ENCODE measurements at regions not wholly inside any gene's neighbourhood (a gene's known extent, or its start where the extent isn't known, plus 50 kb on each side); places are given as distances from the start of the nearest gene placed in this dataset.

- no peaks in the 10 kb centered on the region for H3K4me1 Mint-ChIP-seq
- H3K4me3 Mint-ChIP-seq, result no peak overlapping the region
- no peak overlapping the region for H3K27ac Mint-ChIP-seq
- H3K9me3 Mint-ChIP-seq, result peaks cover 3 to 6% of the 10 kb centered on the region in 2 donors
- no peaks in the 10 kb centered on the region for H3K27me3 Mint-ChIP-seq
- H3K36me3 Mint-ChIP-seq, result no peaks in the 10 kb centered on the region
- ATAC-seq (replicated peaks) (no peak), DNase-seq (no peak)
Observed at GRCh38 chr2:187274146-187274545, 173.9 kb downstream of the CALCRL start.

DNA sequence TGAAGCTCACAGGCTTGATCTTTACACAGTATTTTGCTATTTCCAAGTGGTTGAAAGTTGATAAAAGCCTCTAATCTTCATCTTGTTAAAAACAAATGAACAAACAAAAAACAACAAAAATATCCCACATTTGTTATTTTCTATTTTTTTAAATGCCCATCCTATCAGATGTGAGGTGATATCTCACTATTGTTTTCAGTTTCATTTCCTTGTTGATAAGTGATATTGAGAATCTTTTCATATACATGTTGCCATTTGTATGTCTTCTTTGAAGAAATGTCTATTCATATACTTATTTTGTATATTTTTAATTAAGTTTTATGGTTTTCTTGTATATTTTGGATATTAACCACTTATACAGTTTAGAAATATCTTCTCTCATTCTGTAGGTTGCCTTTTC is 175.8 kb downstream of the CALCRL start:
- DNase-seq, result no peak
- Mint-ChIP-seq H3K9me3 (peaks cover 0 to 3% of the 10 kb centered on the region in 2 donors), H3K4me3 (no peak overlapping the region), H3K4me1 (no peaks in the 10 kb centered on the region), H3K27ac (no peak overlapping the region), H3K36me3 (no peaks in the 10 kb centered on the region), H3K27me3 (no peaks in the 10 kb centered on the region)
- ATAC-seq (replicated peaks), result no peak

DNA sequence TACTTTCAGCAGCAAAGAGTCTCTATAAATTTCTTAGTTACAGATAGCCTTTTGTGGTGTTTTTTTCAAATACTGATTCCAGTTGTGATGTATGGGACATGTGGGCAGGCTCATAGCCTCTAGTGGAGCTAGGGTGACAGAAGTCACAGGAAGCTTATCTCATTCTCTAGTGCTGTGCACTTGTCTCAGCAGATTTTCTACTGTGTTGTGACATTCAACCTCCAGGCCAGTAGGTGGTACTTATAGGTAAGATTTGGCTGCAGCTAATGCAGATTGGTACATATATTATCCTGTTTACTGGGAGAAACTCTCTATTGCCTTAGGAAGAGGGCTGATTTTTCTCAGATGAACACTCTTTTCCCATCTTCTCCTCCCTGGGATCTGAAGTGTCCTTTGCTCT is 176.2 kb downstream of the CALCRL start:
- Mint-ChIP-seq H3K4me3 (no peak overlapping the region), H3K36me3 (no peaks in the 10 kb centered on the region), H3K27ac (no peak overlapping the region), H3K27me3 (no peaks in the 10 kb centered on the region), H3K4me1 (no peaks in the 10 kb centered on the region), H3K9me3 (peaks cover 0 to 3% of the 10 kb centered on the region in 2 donors)
- DNase-seq, result no peak
- no peak for ATAC-seq (replicated peaks)

DNA sequence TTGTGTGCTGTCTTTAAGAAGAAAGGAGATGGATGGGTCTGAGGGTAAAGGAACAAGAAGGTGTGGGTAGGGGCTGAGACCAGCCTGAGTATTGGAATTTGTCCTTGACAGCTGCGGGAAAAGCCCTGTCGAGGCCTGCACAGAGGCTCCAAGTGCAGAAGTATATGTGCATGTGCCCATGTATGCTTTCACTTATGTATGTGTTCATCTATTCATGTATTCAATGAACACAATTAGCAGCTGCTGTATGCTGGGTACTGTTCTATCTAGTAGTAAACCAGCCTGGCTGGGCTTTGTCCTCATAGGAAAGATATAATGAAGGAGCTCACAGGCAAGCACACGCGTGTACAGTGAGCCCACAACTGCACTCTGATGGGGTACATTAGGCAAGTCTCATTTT is 181.4 kb downstream of the CALCRL start:
- Mint-ChIP-seq H3K27ac (no peak overlapping the region), H3K4me1 (no peaks in the 10 kb centered on the region), H3K27me3 (no peaks in the 10 kb centered on the region), H3K36me3 (no peaks in the 10 kb centered on the region), H3K9me3 (peaks cover 4 to 5% of the 10 kb centered on the region in 2 donors), H3K4me3 (no peak overlapping the region)
- DNase-seq (no peak), ATAC-seq (replicated peaks) (no peak)

DNA sequence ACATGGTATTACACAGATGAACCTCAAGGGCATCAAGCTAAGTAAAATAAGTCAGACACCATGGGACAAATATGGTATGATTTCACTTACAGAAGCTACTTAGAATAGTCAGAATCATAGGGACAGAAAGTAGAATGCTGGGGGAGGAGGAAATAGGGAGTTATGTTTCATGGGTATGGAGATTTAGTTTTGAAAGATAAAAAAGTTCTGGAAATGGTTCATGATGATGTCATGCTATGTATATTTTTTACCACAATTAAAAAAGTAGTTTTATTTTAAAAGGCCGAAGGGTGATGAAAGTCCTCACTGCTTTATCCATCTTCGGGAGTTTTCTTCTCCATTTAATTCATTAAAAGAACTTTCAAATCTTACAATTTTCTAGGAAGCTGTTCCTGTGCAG is 181.9 kb downstream of the CALCRL start:
- ATAC-seq (replicated peaks), result no peak

GRCh38 chr2:187264612-187265011 is 183.4 kb downstream of the CALCRL start:
- ATAC-seq (replicated peaks), result no peak
- H3K36me3 Mint-ChIP-seq, result no peaks in the 10 kb centered on the region
- no peak overlapping the region for H3K4me3 Mint-ChIP-seq
- DNase-seq, result no peak
- H3K27ac Mint-ChIP-seq, result no peak overlapping the region
- H3K9me3 Mint-ChIP-seq, result peaks cover 4 to 5% of the 10 kb centered on the region in 2 donors
- H3K4me1 Mint-ChIP-seq, result no peaks in the 10 kb centered on the region
- no peaks in the 10 kb centered on the region for H3K27me3 Mint-ChIP-seq

More for the DNA sequence above, 181.9 kb downstream of the CALCRL start:
- Mint-ChIP-seq H3K4me3 (no peak overlapping the region), H3K27ac (no peak overlapping the region), H3K4me1 (no peaks in the 10 kb centered on the region), H3K27me3 (no peaks in the 10 kb centered on the region), H3K9me3 (peaks cover 4 to 5% of the 10 kb centered on the region in 2 donors), H3K36me3 (no peaks in the 10 kb centered on the region)
- no peak for DNase-seq

GRCh38 chr2:187263675-187264560 is 184.1 kb downstream of the CALCRL start:
- Mint-ChIP-seq H3K36me3 (no peaks in the 10 kb centered on the region), H3K27ac (no peak overlapping the region), H3K4me1 (no peaks in the 10 kb centered on the region), H3K9me3 (peaks cover 4 to 5% of the 10 kb centered on the region in 2 donors), H3K4me3 (no peak overlapping the region), H3K27me3 (no peaks in the 10 kb centered on the region)
- ATAC-seq (replicated peaks) (no peak), DNase-seq (no peak)

DNA sequence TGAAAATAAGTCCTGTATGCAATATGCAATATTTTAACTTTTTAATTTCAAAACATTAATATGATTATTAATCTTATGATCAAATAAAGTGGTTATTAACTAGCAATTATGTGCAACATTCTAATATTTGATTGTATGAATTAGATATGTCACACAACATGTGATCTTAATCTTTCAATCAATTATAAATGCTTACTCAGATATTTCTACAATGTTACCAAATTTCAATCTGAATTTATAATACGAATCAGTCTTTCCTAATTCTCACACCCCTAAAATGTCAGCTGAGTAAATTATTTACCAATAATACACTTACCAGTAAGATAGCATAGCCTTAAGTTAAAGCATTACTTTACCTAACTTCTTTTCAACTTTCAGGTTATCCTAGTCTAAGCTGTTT is 186.3 kb downstream of the CALCRL start:
- no peak for DNase-seq
- H3K4me1 Mint-ChIP-seq, result no peaks in the 10 kb centered on the region
- no peaks in the 10 kb centered on the region for H3K36me3 Mint-ChIP-seq
- ATAC-seq (replicated peaks), result no peak
- H3K4me3 Mint-ChIP-seq, result no peak overlapping the region
- no peak overlapping the region for H3K27ac Mint-ChIP-seq
- H3K9me3 Mint-ChIP-seq, result peaks cover 3 to 5% of the 10 kb centered on the region in 2 donors
- H3K27me3 Mint-ChIP-seq, result no peaks in the 10 kb centered on the region

GRCh38 chr2:187252063-187252462 is 196.0 kb downstream of the CALCRL start:
- no peak for DNase-seq
- Mint-ChIP-seq H3K36me3 (no peaks in the 10 kb centered on the region), H3K4me3 (no peak overlapping the region), H3K9me3 (peaks cover 0 to 1% of the 10 kb centered on the region in 2 donors), H3K4me1 (no peaks in the 10 kb centered on the region), H3K27ac (no peak overlapping the region), H3K27me3 (no peaks in the 10 kb centered on the region)
- no peak for ATAC-seq (replicated peaks)

- Mint-ChIP-seq H3K27me3 (no peaks in the 10 kb centered on the region), H3K4me1 (no peaks in the 10 kb centered on the region), H3K36me3 (no peaks in the 10 kb centered on the region), H3K27ac (no peak overlapping the region), H3K9me3 (peaks cover 0 to 1% of the 10 kb centered on the region in 2 donors), H3K4me3 (no peak overlapping the region)
- DNase-seq (no peak), ATAC-seq (replicated peaks) (no peak)
Observed at GRCh38 chr2:187250137-187250536, 197.9 kb downstream of the CALCRL start.

DNA sequence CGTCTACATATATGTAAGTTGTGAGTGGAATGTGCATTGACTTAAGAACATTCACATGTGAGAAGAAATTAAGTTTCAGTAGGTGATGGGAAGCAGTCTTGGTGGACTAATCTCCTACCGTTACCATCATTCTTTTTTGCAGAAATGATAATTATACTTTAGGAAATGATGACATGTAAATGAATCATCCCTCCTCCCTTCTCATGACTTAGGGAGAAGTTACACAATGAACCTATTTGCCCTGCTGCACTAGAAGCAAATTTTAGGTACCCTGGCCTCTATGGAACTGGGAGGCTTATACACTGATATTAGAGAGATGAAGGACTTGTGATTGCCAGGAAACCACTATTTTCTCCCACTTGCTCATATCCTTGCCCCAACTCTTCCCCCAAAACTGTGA is 214.2 kb downstream of the CALCRL start:
- ATAC-seq (replicated peaks) (no peak), DNase-seq (no peak)
- no peaks in the 10 kb centered on the region for H3K27me3 Mint-ChIP-seq

DNA sequence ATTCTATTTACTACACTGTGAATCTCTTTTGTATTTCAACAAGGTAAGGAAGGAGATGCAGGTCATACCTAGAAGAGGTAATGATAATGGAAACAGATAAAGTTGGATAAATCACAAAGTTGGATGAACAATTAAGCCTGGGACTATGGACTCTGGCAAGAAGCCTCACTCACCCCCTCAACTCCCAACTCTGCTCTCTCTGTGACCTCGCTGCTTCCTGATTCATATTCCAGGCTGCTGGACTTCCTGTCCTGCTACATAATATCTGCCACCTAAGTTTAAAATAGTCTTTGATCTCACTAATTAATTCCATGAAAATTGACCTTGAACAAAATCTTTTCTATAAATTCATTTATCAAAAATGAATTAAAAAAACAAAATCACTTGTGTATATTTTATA is 215.3 kb downstream of the CALCRL start:
- H3K27me3 Mint-ChIP-seq, result no peaks in the 10 kb centered on the region

More for the DNA sequence above, 214.2 kb downstream of the CALCRL start:
- Mint-ChIP-seq H3K27ac (no peak overlapping the region), H3K36me3 (no peaks in the 10 kb centered on the region), H3K9me3 (peaks cover 0 to 3% of the 10 kb centered on the region in 2 donors), H3K4me3 (no peak overlapping the region), H3K4me1 (no peaks in the 10 kb centered on the region)

DNA sequence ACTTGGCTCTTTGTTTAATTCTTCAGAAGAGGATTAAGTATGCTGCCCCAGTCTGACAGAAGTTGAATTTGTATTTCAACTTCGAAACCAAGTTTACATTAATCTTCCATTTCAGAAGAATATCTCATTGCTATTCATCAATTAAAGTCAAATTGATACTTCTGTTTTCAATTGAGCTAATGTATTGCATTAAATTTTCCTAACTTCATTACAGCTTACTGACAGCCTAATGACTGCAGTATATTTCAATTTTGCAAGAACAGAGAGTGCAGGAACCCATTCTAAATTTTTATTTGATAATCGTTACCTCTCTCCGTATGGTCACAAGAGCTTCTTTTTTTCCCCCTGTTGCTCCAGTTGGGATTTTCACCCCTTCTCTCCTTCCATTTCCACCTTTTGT is 218.0 kb downstream of the CALCRL start:
- ATAC-seq (replicated peaks), result no peak

More for the DNA sequence above, 215.3 kb downstream of the CALCRL start:
- Mint-ChIP-seq H3K4me1 (no peaks in the 10 kb centered on the region), H3K9me3 (peaks cover 0 to 3% of the 10 kb centered on the region in 2 donors), H3K36me3 (no peaks in the 10 kb centered on the region), H3K4me3 (no peak overlapping the region), H3K27ac (no peak overlapping the region)
- no peak for DNase-seq
- no peak for ATAC-seq (replicated peaks)

GRCh38 chr2:187228986-187229385 is 219.1 kb downstream of the CALCRL start:
- no peak for ATAC-seq (replicated peaks)
- H3K9me3 Mint-ChIP-seq, result peaks cover 0 to 3% of the 10 kb centered on the region in 2 donors

More for the DNA sequence above, 218.0 kb downstream of the CALCRL start:
- DNase-seq, result no peak
- H3K27ac Mint-ChIP-seq, result no peak overlapping the region
- no peaks in the 10 kb centered on the region for H3K36me3 Mint-ChIP-seq
- no peak overlapping the region for H3K4me3 Mint-ChIP-seq
- no peaks in the 10 kb centered on the region for H3K27me3 Mint-ChIP-seq
- H3K9me3 Mint-ChIP-seq, result peaks cover 0 to 1% of the 10 kb centered on the region in 2 donors
- no peaks in the 10 kb centered on the region for H3K4me1 Mint-ChIP-seq

DNA sequence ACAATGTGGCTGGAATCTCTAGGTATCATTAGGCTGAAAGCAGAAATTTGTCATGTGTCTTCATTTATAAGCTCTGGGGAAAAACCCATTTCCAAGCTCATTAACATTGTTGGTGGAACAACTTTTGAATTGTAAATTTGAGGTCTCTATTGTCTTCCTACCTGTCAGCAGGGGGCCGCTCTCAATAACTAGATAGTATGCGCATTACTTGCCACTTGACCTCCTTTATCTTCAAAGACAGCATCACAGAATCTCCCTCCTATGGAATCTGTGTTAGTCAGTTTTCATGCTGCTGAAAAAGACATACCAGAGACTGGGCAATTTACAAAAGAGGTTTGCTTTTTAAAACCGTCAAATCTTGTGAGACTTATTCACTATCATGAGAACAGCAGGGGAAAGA is 223.1 kb downstream of the CALCRL start:
- Mint-ChIP-seq H3K4me3 (no peak overlapping the region), H3K4me1 (no peaks in the 10 kb centered on the region), H3K36me3 (no peaks in the 10 kb centered on the region), H3K27me3 (no peaks in the 10 kb centered on the region), H3K9me3 (peaks cover 10 to 19% of the 10 kb centered on the region in 2 donors), H3K27ac (no peak overlapping the region)
- ATAC-seq (replicated peaks) (no peak), DNase-seq (no peak)

More at GRCh38 chr2:187228986-187229385, 219.1 kb downstream of the CALCRL start:
- Mint-ChIP-seq H3K4me3 (no peak overlapping the region), H3K27ac (no peak overlapping the region), H3K36me3 (no peaks in the 10 kb centered on the region), H3K27me3 (no peaks in the 10 kb centered on the region), H3K4me1 (no peaks in the 10 kb centered on the region)
- no peak for DNase-seq

All from stimulated activated naive B cell treated with anti-CD40 and anti-IgM and Interleukin-4, amounts not matched to agents 10 μg/mL and 1 μg/mL and 100 μg/mL, for 72 hours (primary cell).